ENCODE measurements at regions not wholly inside any gene's neighbourhood (a gene's known extent, or its start where the extent isn't known, plus 50 kb on each side); places are given as distances from the start of the nearest gene placed in this dataset.

- TF ChIP-seq, protein P1, sequence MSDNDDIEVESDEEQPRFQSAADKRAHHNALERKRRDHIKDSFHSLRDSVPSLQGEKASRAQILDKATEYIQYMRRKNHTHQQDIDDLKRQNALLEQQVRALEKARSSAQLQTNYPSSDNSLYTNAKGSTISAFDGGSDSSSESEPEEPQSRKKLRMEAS (IDR thresholded peaks at IDR 0.05): no peak
- TF ChIP-seq EGR1 (IDR thresholded peaks at IDR 0.05) (no peak), CEBPB (IDR thresholded peaks at IDR 0.05) (no peak), NFIC (IDR thresholded peaks at IDR 0.05) (no peak), RAD21 (IDR thresholded peaks at IDR 0.05; ENCODE audit: low read depth) (no peak), CREB1 (IDR thresholded peaks at IDR 0.05; ENCODE audit: low read depth) (no peak), YY1 (IDR thresholded peaks at IDR 0.05; ENCODE audit: low read depth) (no peak), FOXM1 (IDR thresholded peaks at IDR 0.05; ENCODE audit: borderline replicate concordance, low read depth) (no peak), TAF1 (IDR thresholded peaks at IDR 0.05; ENCODE audit: low read depth) (no peak), ZBTB7A (IDR thresholded peaks at IDR 0.05; ENCODE audit: low read depth) (no peak), TEAD4 (IDR thresholded peaks at IDR 0.05) (no peak), TCF12 (IDR thresholded peaks at IDR 0.05; ENCODE audit: low read depth) (no peak), EP300 (IDR thresholded peaks at IDR 0.05; ENCODE audit: borderline replicate concordance) (no peak)
- TF ChIP-seq, protein P2, sequence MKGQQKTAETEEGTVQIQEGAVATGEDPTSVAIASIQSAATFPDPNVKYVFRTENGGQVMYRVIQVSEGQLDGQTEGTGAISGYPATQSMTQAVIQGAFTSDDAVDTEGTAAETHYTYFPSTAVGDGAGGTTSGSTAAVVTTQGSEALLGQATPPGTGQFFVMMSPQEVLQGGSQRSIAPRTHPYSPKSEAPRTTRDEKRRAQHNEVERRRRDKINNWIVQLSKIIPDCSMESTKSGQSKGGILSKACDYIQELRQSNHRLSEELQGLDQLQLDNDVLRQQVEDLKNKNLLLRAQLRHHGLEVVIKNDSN (IDR thresholded peaks at IDR 0.05): no peak
- TF ChIP-seq, protein P3, sequence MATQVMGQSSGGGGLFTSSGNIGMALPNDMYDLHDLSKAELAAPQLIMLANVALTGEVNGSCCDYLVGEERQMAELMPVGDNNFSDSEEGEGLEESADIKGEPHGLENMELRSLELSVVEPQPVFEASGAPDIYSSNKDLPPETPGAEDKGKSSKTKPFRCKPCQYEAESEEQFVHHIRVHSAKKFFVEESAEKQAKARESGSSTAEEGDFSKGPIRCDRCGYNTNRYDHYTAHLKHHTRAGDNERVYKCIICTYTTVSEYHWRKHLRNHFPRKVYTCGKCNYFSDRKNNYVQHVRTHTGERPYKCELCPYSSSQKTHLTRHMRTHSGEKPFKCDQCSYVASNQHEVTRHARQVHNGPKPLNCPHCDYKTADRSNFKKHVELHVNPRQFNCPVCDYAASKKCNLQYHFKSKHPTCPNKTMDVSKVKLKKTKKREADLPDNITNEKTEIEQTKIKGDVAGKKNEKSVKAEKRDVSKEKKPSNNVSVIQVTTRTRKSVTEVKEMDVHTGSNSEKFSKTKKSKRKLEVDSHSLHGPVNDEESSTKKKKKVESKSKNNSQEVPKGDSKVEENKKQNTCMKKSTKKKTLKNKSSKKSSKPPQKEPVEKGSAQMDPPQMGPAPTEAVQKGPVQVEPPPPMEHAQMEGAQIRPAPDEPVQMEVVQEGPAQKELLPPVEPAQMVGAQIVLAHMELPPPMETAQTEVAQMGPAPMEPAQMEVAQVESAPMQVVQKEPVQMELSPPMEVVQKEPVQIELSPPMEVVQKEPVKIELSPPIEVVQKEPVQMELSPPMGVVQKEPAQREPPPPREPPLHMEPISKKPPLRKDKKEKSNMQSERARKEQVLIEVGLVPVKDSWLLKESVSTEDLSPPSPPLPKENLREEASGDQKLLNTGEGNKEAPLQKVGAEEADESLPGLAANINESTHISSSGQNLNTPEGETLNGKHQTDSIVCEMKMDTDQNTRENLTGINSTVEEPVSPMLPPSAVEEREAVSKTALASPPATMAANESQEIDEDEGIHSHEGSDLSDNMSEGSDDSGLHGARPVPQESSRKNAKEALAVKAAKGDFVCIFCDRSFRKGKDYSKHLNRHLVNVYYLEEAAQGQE (IDR thresholded peaks at IDR 0.05; ENCODE audit: low read depth): no peak
Measured at GRCh38 chr15:46460431-46461094, 825.7 kb downstream of the SQOR start.

DNA sequence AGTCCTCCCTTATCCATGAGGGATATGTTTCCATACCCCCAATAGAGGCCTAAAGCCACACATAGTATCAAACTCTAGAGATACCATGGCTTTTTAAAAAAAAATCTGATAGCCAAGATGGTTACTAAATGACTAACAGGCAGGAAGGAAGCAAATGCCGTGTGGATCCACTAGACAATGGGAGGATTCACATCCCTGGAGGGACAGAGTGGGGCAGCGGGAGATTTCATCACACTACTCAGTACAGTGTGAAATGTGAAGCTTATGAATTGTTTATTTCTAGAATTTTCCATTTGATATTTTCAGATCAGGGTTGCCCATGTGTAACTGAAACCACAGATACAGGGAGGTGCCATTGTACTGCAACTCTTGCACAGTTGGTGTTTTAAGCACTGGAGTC is 826.6 kb downstream of the SQOR start:
- TF ChIP-seq NFIC (IDR thresholded peaks at IDR 0.05): no peak
- TF ChIP-seq EP300 (IDR thresholded peaks at IDR 0.05; ENCODE audit: borderline replicate concordance): no peak
- no peak for TF ChIP-seq YY1 (IDR thresholded peaks at IDR 0.05; ENCODE audit: low read depth)
- TF ChIP-seq TCF12 (IDR thresholded peaks at IDR 0.05; ENCODE audit: low read depth): no peak
- TF ChIP-seq, protein P2 (IDR thresholded peaks at IDR 0.05): no peak
- no peak for TF ChIP-seq TAF1 (IDR thresholded peaks at IDR 0.05; ENCODE audit: low read depth)
- TF ChIP-seq FOXM1 (IDR thresholded peaks at IDR 0.05; ENCODE audit: borderline replicate concordance, low read depth): no peak
- TF ChIP-seq CREB1 (IDR thresholded peaks at IDR 0.05; ENCODE audit: low read depth): no peak
- no peak for TF ChIP-seq RAD21 (IDR thresholded peaks at IDR 0.05; ENCODE audit: low read depth)
- TF ChIP-seq ZBTB7A (IDR thresholded peaks at IDR 0.05; ENCODE audit: low read depth): no peak
- no peak for TF ChIP-seq CEBPB (IDR thresholded peaks at IDR 0.05)
- TF ChIP-seq, protein P1 (IDR thresholded peaks at IDR 0.05): no peak
- TF ChIP-seq EGR1 (IDR thresholded peaks at IDR 0.05): no peak
- TF ChIP-seq TEAD4 (IDR thresholded peaks at IDR 0.05): no peak
- TF ChIP-seq, protein P3 (IDR thresholded peaks at IDR 0.05; ENCODE audit: low read depth): no peak

- TF ChIP-seq YY1 (IDR thresholded peaks at IDR 0.05; ENCODE audit: low read depth) (no peak), EP300 (IDR thresholded peaks at IDR 0.05; ENCODE audit: borderline replicate concordance) (no peak), FOXM1 (IDR thresholded peaks at IDR 0.05; ENCODE audit: borderline replicate concordance, low read depth) (no peak), NFIC (IDR thresholded peaks at IDR 0.05) (no peak), EGR1 (IDR thresholded peaks at IDR 0.05) (no peak)
Measured at GRCh38 chr15:46467041-46467440, 832.2 kb downstream of the SQOR start.

GRCh38 chr15:46471096-46471495 is 836.3 kb downstream of the SQOR start:
- TF ChIP-seq CEBPB (IDR thresholded peaks at IDR 0.05): no peak
- TF ChIP-seq YY1 (IDR thresholded peaks at IDR 0.05; ENCODE audit: low read depth): no peak
- TF ChIP-seq TAF1 (IDR thresholded peaks at IDR 0.05; ENCODE audit: low read depth): no peak
- TF ChIP-seq ZBTB7A (IDR thresholded peaks at IDR 0.05; ENCODE audit: low read depth): no peak
- no peak for TF ChIP-seq TEAD4 (IDR thresholded peaks at IDR 0.05)
- TF ChIP-seq, protein P2 (IDR thresholded peaks at IDR 0.05): no peak
- TF ChIP-seq EGR1 (IDR thresholded peaks at IDR 0.05): no peak
- TF ChIP-seq EP300 (IDR thresholded peaks at IDR 0.05; ENCODE audit: borderline replicate concordance): no peak
- no peak for TF ChIP-seq NFIC (IDR thresholded peaks at IDR 0.05)
- no peak for TF ChIP-seq FOXM1 (IDR thresholded peaks at IDR 0.05; ENCODE audit: borderline replicate concordance, low read depth)
- TF ChIP-seq TCF12 (IDR thresholded peaks at IDR 0.05; ENCODE audit: low read depth): no peak
- TF ChIP-seq CREB1 (IDR thresholded peaks at IDR 0.05; ENCODE audit: low read depth): no peak
- TF ChIP-seq, protein P1 (IDR thresholded peaks at IDR 0.05): no peak
- TF ChIP-seq, protein P3 (IDR thresholded peaks at IDR 0.05; ENCODE audit: low read depth): no peak
- no peak for TF ChIP-seq RAD21 (IDR thresholded peaks at IDR 0.05; ENCODE audit: low read depth)
